Fibroblast of mammary gland (primary cell): ENCODE measurements at regions not wholly inside any gene's neighbourhood (a gene's known extent, or its start where the extent isn't known, plus 50 kb on each side); places are given as distances from the start of the nearest gene placed in this dataset.

Experiments used
- DNase-seq: peaks from one replicate; pipeline ENCODE4 v3.0.0-alpha.2; 2010; ENCODE audit warnings: low read depth
- H3K4me3 ChIP-seq: 2 replicates; pipeline ENCODE4 v1.5.1; 2011; ENCODE audit warnings: low read depth, mild to moderate bottlenecking, low read length, moderate library complexity; ENCODE audit not compliant: control insufficient read depth
- CTCF ChIP-seq: conservative IDR thresholded peaks from 2 replicates; pipeline ENCODE4 v1.5.1; 2011; ENCODE audit warnings: low read depth, low read length, inconsistent platforms; ENCODE audit not compliant: control insufficient read depth, insufficient read depth

- TF ChIP-seq CTCF = no peak
- H3K4me3 ChIP-seq = no peak overlapping the region
- DNase-seq = no peak
These were observed 382.2 kb upstream of the SPOCK3 start for GRCh38 chr4:167616476-167616875.

GRCh38 chr4:167622481-167623240 lies 388.4 kb upstream of the SPOCK3 start:
- no peak overlapping the region for H3K4me3 ChIP-seq
- peak; percentile 69 for TF ChIP-seq CTCF
- DNase-seq = peak; percentile 39

- no peak for TF ChIP-seq CTCF
- DNase-seq = no peak
- H3K4me3 ChIP-seq = no peak overlapping the region
These were observed 388.9 kb upstream of the SPOCK3 start for GRCh38 chr4:167623241-167623572.

GRCh38 chr4:167629272-167629671 lies 395.0 kb upstream of the SPOCK3 start:
- no peak for DNase-seq
- H3K4me3 ChIP-seq = no peak overlapping the region
- TF ChIP-seq CTCF = no peak

- no peak for TF ChIP-seq CTCF
- no peak for DNase-seq
- H3K4me3 ChIP-seq = no peak overlapping the region
These were observed 408.0 kb upstream of the SPOCK3 start for GRCh38 chr4:167642250-167642649.

GRCh38 chr4:167645358-167645757 lies 411.1 kb upstream of the SPOCK3 start:
- no peak for DNase-seq
- H3K4me3 ChIP-seq = no peak overlapping the region
- TF ChIP-seq CTCF = no peak

GRCh38 chr4:167652267-167652666 lies 418.0 kb upstream of the SPOCK3 start:
- no peak for DNase-seq
- no peak for TF ChIP-seq CTCF
- H3K4me3 ChIP-seq = no peak overlapping the region
